ENCODE measurements at regions not wholly inside any gene's neighbourhood (a gene's known extent, or its start where the extent isn't known, plus 50 kb on each side); places are given as distances from the start of the nearest gene placed in this dataset.

DNA sequence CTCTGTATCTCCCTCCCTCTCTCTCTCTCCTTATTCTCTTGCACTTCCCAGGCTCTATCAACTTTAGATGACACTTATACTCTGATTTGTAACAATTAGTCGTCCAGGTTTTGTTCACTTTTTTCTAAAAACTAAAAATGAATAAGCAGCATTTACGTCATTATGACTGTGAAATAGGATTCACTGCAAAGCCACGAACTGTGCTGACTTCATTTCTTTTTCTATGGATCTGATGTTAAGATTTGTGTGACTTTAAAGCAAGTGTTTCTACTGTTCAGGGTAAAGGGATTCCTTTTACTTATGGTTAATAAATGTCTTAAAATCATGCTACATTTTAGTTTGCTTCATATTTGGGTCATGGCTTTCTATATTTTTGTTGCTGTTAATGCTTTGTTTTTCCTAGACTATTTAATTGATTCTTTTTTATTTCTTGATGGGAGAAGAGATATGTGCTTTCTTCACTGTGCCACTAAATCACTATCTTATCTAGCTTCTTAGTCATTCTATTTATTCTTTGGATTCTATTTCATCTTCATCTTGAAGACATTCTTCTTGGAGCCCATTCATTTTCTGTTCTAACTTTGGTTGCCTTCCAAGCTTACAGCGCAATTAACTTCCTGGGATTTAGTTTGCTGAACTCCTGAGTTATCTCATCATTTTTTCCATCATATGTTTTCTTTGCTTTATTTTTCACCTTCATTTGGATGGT, 480.4 kb upstream of the TRIB2 start:
- Histone ChIP-seq H3K27me3 (replicated peaks; ENCODE audit: insufficient read depth) (no peaks in the 10 kb centered on the region), H3K4me3 (no peak overlapping the region), H3K4me1 (replicated peaks) (no peaks in the 10 kb centered on the region), H3K27ac (no peak overlapping the region), H3K36me3 (no peaks in the 10 kb centered on the region), H3K9me3 (no peaks in the 10 kb centered on the region)
- WGBS = 45% methylated on average over 4 of the region's 4 CpGs
- no peak for TF ChIP-seq POLR2AphosphoS5 (IDR thresholded peaks at IDR 0.05)
- TF ChIP-seq POLR2A (IDR thresholded peaks at IDR 0.05) = no peak
- TF ChIP-seq, protein P1, sequence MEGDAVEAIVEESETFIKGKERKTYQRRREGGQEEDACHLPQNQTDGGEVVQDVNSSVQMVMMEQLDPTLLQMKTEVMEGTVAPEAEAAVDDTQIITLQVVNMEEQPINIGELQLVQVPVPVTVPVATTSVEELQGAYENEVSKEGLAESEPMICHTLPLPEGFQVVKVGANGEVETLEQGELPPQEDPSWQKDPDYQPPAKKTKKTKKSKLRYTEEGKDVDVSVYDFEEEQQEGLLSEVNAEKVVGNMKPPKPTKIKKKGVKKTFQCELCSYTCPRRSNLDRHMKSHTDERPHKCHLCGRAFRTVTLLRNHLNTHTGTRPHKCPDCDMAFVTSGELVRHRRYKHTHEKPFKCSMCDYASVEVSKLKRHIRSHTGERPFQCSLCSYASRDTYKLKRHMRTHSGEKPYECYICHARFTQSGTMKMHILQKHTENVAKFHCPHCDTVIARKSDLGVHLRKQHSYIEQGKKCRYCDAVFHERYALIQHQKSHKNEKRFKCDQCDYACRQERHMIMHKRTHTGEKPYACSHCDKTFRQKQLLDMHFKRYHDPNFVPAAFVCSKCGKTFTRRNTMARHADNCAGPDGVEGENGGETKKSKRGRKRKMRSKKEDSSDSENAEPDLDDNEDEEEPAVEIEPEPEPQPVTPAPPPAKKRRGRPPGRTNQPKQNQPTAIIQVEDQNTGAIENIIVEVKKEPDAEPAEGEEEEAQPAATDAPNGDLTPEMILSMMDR (IDR thresholded peaks at IDR 0.05) = no peak
- no peak for DNase-seq (ENCODE audit: low spot score)
- intact Hi-C loops (cut with DNase I) = loop anchor here (5.0 kb wide), 1 partner anchor 481 kb away; the partner anchor contains the start of gene TRIB2

DNA sequence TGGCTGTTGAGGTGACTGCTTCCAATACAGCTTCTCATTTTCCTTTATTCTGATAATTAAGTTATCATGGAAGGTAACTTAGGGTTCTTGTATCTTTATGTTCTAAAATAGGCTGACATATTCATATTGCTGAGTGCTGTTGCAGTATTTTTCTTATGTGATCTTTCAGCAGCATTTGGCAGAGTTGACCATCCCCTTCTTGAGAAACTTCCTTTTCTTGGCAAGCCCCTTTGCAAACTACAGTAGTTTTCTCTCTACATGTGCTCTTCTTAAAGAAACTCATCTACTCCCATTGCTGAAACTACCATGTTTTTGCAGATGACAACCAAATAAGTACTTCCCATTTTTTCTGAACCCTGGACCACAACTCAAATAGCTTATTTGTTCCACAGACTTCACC, 476.5 kb upstream of the TRIB2 start:
- H3K9me3 ChIP-seq = no peaks in the 10 kb centered on the region

GRCh38 chr2:12243381-12243780, 473.4 kb upstream of the TRIB2 start:
- TF ChIP-seq, protein P1 (IDR thresholded peaks at IDR 0.05) = no peak
- TF ChIP-seq POLR2AphosphoS5 (IDR thresholded peaks at IDR 0.05) (no peak), POLR2A (IDR thresholded peaks at IDR 0.05) (no peak)
- Histone ChIP-seq H3K36me3 (no peaks in the 10 kb centered on the region), H3K4me3 (no peak overlapping the region), H3K27me3 (replicated peaks; ENCODE audit: insufficient read depth) (no peaks in the 10 kb centered on the region), H3K27ac (no peak overlapping the region), H3K4me1 (replicated peaks) (no peaks in the 10 kb centered on the region), H3K9me3 (no peaks in the 10 kb centered on the region)
- intact Hi-C loops (cut with DNase I) = no loop called here
- WGBS = 87% methylated on average over 2 of the region's 2 CpGs
- DNase-seq (ENCODE audit: low spot score) = no peak

More for the DNA sequence above, 476.5 kb upstream of the TRIB2 start:
- Histone ChIP-seq H3K27me3 (replicated peaks; ENCODE audit: insufficient read depth) (no peaks in the 10 kb centered on the region), H3K4me3 (no peak overlapping the region), H3K36me3 (no peaks in the 10 kb centered on the region), H3K4me1 (replicated peaks) (no peaks in the 10 kb centered on the region), H3K27ac (no peak overlapping the region)
- TF ChIP-seq POLR2AphosphoS5 (IDR thresholded peaks at IDR 0.05) (no peak), POLR2A (IDR thresholded peaks at IDR 0.05) (no peak)
- TF ChIP-seq, protein P1 (IDR thresholded peaks at IDR 0.05) = no peak
- no peak for DNase-seq (ENCODE audit: low spot score)
- intact Hi-C loops (cut with DNase I) = no loop called here

GRCh38 chr2:12244070-12244469, 472.7 kb upstream of the TRIB2 start:
- no peaks in the 10 kb centered on the region for H3K9me3 ChIP-seq
- no peak overlapping the region for H3K27ac ChIP-seq
- H3K36me3 ChIP-seq = no peaks in the 10 kb centered on the region
- WGBS = 31% methylated on average over 3 of the region's 3 CpGs
- no peaks in the 10 kb centered on the region for H3K27me3 ChIP-seq (replicated peaks; ENCODE audit: insufficient read depth)
- H3K4me3 ChIP-seq = no peak overlapping the region
- TF ChIP-seq POLR2AphosphoS5 (IDR thresholded peaks at IDR 0.05) (no peak), POLR2A (IDR thresholded peaks at IDR 0.05) (no peak)
- TF ChIP-seq, protein P1 (IDR thresholded peaks at IDR 0.05) = no peak
- no peak for DNase-seq (ENCODE audit: low spot score)
- intact Hi-C loops (cut with DNase I) = no loop called here
- H3K4me1 ChIP-seq (replicated peaks) = no peaks in the 10 kb centered on the region

DNA sequence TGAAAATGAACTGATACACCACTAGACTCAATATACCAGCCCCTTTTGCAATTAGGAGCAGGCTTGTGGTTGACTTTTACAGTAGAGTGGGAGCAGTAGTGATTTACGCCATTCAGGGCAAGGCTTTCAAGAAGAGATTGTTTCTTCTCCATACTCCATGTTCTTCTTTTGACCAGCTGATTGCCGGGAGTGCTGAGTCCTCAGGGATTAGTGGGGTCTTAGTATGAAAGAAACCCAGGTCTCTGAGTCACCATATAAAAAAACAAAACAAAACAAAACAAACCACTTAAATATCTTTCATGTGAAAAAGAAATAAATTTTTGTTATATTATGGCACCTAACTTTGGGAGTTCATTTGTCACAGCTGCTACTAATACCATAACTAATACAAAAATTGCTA, 465.6 kb upstream of the TRIB2 start:
- Histone ChIP-seq H3K4me1 (replicated peaks) (no peaks in the 10 kb centered on the region), H3K9me3 (no peaks in the 10 kb centered on the region), H3K4me3 (no peak overlapping the region), H3K27ac (no peak overlapping the region), H3K27me3 (replicated peaks; ENCODE audit: insufficient read depth) (no peaks in the 10 kb centered on the region), H3K36me3 (no peaks in the 10 kb centered on the region)
- TF ChIP-seq POLR2A (IDR thresholded peaks at IDR 0.05) = no peak
- TF ChIP-seq, protein P1 (IDR thresholded peaks at IDR 0.05) = no peak
- intact Hi-C loops (cut with DNase I) = no loop called here
- DNase-seq (ENCODE audit: low spot score) = no peak
- WGBS = 93% methylated on average over 2 of the region's 2 CpGs
